ENCODE measurements at regions not wholly inside any gene's neighbourhood (a gene's known extent, or its start where the extent isn't known, plus 50 kb on each side); places are given as distances from the start of the nearest gene placed in this dataset.

DNA sequence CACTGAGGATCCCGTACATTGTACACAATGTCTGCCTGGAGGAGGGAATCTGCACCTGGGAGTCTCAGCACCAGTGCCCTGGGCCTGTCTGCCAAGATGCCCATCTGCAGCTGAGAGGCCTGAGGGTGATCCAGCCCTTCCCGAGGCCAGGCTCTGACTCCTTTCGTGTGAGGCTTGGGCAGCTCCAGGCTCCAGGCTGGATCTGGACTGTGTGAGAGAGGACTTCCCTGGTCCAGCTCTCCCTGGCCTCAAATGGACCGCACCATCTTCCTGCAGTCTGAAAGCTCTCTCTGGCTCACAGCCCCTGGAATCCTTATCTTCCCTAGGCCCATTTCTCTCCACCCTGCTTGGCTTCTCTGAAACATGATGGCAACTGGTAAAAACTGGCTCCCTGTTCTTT lies 324.6 kb downstream of the DYSF start:
- no peaks in the 10 kb centered on the region for H3K27me3 ChIP-seq (ENCODE audit: control insufficient read depth, insufficient read depth, low read length)
- DNase-seq (ENCODE audit: low read depth, low spot score): no peak
- no CpG with 5 or more reads among the region's 4 CpGs for WGBS (ENCODE audit: insufficient coverage, insufficient read length)
- H3K27ac ChIP-seq (ENCODE audit: low read length): no peak overlapping the region
- no peaks in the 10 kb centered on the region for H3K36me3 ChIP-seq (ENCODE audit: control insufficient read depth, insufficient read depth, low read length)
- H3K4me3 ChIP-seq (ENCODE audit: low read length): no peak overlapping the region
- no peaks in the 10 kb centered on the region for H3K4me1 ChIP-seq (ENCODE audit: control insufficient read depth, insufficient read depth, low read length)
- no peaks in the 10 kb centered on the region for H3K9me3 ChIP-seq (ENCODE audit: control insufficient read depth, insufficient read depth, low read length)

DNA sequence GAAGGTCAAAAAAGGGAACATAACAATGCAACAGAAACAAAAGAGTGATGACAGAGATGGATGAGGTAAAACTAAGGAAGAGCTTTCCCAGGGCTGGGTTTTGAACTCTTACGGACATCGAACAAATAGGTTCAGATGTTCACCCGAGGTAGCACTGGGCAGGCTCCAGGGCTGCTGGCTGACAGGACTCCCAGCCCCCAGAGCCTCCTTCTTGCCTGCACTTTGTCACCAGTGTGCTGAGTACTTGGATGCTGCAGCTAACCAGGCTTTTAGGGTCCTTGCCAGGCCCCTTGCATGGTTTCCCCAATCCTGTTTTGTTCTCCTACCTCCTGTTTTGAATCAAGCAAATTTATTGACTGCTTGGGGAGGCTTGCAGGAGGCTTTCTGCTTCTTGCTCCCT lies 322.9 kb downstream of the DYSF start:
- DNase-seq (ENCODE audit: low read depth, low spot score): no peak
- Histone ChIP-seq H3K4me1 (ENCODE audit: control insufficient read depth, insufficient read depth, low read length) (no peaks in the 10 kb centered on the region), H3K27ac (ENCODE audit: low read length) (no peak overlapping the region), H3K27me3 (ENCODE audit: control insufficient read depth, insufficient read depth, low read length) (no peaks in the 10 kb centered on the region), H3K4me3 (ENCODE audit: low read length) (no peak overlapping the region), H3K36me3 (ENCODE audit: control insufficient read depth, insufficient read depth, low read length) (no peaks in the 10 kb centered on the region), H3K9me3 (ENCODE audit: control insufficient read depth, insufficient read depth, low read length) (no peaks in the 10 kb centered on the region)
- no CpG with 5 or more reads among the region's 3 CpGs for WGBS (ENCODE audit: insufficient coverage, insufficient read length)

DNA sequence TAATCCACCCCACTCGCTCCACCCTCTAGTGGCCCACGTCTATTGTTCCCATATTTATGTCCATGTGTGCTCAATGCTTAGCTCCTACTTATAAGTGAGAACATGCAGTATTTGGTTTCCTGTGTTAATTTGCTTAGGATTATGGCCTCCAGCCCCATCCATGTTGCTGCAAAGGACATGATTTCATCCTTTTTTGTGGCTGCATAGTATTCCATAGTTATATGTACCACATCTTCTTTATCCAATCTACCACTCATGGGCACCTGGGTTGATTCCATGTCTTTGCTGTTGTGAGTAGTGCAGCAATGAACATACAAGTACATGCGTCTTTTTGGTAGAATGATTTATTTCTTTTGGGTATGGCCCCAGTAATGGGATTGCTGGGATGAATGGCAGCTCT lies 319.9 kb downstream of the DYSF start:
- Histone ChIP-seq H3K36me3 (ENCODE audit: control insufficient read depth, insufficient read depth, low read length) (no peaks in the 10 kb centered on the region), H3K27ac (ENCODE audit: low read length) (no peak overlapping the region), H3K9me3 (ENCODE audit: control insufficient read depth, insufficient read depth, low read length) (no peaks in the 10 kb centered on the region), H3K4me1 (ENCODE audit: control insufficient read depth, insufficient read depth, low read length) (no peaks in the 10 kb centered on the region), H3K4me3 (ENCODE audit: low read length) (no peak overlapping the region), H3K27me3 (ENCODE audit: control insufficient read depth, insufficient read depth, low read length) (no peaks in the 10 kb centered on the region)
- DNase-seq (ENCODE audit: low read depth, low spot score): no peak
- WGBS (ENCODE audit: insufficient coverage, insufficient read length): no CpG with 5 or more reads among the region's 3 CpGs

DNA sequence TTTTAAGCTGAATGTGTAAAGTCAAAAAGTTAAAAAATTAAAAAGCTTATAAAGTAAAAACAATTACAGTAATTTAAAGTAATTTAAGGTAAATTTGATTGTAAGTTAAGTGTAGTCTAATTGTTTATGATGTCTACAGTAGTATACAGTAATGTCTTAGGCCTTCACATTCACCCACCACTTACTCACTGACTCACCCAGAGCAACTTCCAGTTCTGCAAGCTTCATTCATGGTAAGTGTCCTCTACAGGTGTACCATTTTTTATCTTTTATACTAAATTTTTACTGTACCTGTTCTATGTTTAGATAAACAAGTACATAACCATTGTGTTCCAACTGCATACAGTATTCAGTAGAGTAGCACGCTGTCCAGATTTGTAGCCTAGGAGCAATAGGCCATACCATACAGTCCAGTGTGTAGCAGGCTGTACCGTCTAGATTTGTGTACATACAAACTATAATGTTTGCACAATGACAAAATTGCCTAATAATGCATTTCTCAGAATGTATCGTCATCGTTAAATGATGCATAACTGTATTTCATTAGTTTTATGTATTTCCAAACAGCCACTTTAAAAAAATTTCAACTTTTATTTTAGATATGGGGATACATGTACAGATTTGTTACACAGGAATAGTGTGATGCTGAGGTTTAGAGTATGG lies 319.3 kb downstream of the DYSF start:
- no CpG with 5 or more reads among the region's 4 CpGs for WGBS (ENCODE audit: insufficient coverage, insufficient read length)
- Histone ChIP-seq H3K27me3 (ENCODE audit: control insufficient read depth, insufficient read depth, low read length) (no peaks in the 10 kb centered on the region), H3K36me3 (ENCODE audit: control insufficient read depth, insufficient read depth, low read length) (no peaks in the 10 kb centered on the region), H3K9me3 (ENCODE audit: control insufficient read depth, insufficient read depth, low read length) (no peaks in the 10 kb centered on the region), H3K4me1 (ENCODE audit: control insufficient read depth, insufficient read depth, low read length) (no peaks in the 10 kb centered on the region), H3K4me3 (ENCODE audit: low read length) (no peak overlapping the region), H3K27ac (ENCODE audit: low read length) (no peak overlapping the region)
- DNase-seq (ENCODE audit: low read depth, low spot score): no peak

DNA sequence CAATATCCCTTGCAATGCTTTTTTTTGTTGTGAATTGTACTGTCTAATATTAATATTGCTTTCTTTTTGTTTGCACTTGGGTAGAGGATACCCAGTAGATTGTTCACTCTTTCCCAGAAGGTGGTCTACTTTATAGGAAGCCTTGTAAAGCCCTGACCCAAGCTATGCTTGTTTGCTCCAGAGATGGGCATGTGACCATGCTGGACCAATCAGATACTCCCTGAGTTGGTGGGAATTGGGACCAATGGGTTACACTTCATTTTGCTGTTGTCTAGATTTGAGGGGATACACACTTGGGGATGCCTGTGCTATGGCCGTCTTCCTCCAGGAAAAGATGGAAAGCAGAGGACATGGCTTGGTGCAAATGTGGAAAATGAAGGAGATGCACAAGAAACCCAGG lies 314.3 kb downstream of the DYSF start:
- H3K27me3 ChIP-seq (ENCODE audit: control insufficient read depth, insufficient read depth, low read length): no peaks in the 10 kb centered on the region
- H3K27ac ChIP-seq (ENCODE audit: low read length): no peak overlapping the region

DNA sequence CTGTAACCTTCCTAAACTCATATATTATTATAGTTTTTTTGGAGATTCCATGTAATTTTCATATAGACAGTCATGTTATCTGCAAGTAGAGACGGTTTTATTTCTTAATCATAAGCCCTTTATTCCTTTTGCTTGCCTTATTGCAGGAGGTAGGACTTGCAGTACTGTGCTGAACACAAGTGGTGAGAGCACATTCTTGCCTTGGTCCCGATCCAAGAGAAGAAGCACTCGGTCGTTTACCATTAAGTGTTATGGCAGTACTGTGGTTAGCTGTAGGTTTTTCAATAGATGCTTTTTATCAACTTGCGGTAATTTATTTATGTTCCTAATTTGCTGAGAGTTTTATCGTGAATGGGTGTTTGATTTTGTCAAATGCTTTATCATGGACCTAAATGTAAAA lies 305.7 kb downstream of the DYSF start:
- no peak for DNase-seq (ENCODE audit: low read depth, low spot score)
- WGBS (ENCODE audit: insufficient coverage, insufficient read length): no CpG with 5 or more reads among the region's 6 CpGs
- no peak overlapping the region for H3K27ac ChIP-seq (ENCODE audit: low read length)

More for the DNA sequence above, 314.3 kb downstream of the DYSF start:
- no peaks in the 10 kb centered on the region for H3K4me1 ChIP-seq (ENCODE audit: control insufficient read depth, insufficient read depth, low read length)
- no peaks in the 10 kb centered on the region for H3K36me3 ChIP-seq (ENCODE audit: control insufficient read depth, insufficient read depth, low read length)
- no CpG with 5 or more reads among the region's 1 CpG for WGBS (ENCODE audit: insufficient coverage, insufficient read length)
- no peaks in the 10 kb centered on the region for H3K9me3 ChIP-seq (ENCODE audit: control insufficient read depth, insufficient read depth, low read length)
- no peak for DNase-seq (ENCODE audit: low read depth, low spot score)
- no peak overlapping the region for H3K4me3 ChIP-seq (ENCODE audit: low read length)

DNA sequence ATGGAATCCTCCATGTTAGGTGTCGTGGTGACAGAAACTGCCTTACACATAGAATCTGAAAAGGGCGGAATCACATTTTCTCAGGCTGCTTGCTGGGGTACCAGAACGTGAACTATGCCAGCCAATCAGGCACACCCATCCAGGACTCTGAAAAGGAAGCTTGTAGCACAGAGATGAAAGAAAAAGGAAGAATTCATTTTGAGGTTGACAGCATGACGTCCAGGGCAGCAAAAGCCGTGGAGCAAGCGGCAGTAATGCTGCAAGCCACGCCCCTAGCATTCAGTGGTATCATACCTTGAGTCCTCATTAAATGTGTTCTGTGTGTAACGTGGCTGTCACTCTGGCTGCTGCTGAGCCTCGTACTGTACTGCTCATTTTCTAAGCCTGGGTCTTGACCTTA lies 304.0 kb downstream of the DYSF start:
- no peak for DNase-seq (ENCODE audit: low read depth, low spot score)
- H3K4me1 ChIP-seq (ENCODE audit: control insufficient read depth, insufficient read depth, low read length): no peaks in the 10 kb centered on the region
- H3K4me3 ChIP-seq (ENCODE audit: low read length): no peak overlapping the region
- no peaks in the 10 kb centered on the region for H3K9me3 ChIP-seq (ENCODE audit: control insufficient read depth, insufficient read depth, low read length)
- WGBS (ENCODE audit: insufficient coverage, insufficient read length): no CpG with 5 or more reads among the region's 9 CpGs
- no peaks in the 10 kb centered on the region for H3K27me3 ChIP-seq (ENCODE audit: control insufficient read depth, insufficient read depth, low read length)
- H3K27ac ChIP-seq (ENCODE audit: low read length): no peak overlapping the region
- H3K36me3 ChIP-seq (ENCODE audit: control insufficient read depth, insufficient read depth, low read length): no peaks in the 10 kb centered on the region

More for the DNA sequence above, 305.7 kb downstream of the DYSF start:
- Histone ChIP-seq H3K36me3 (ENCODE audit: control insufficient read depth, insufficient read depth, low read length) (no peaks in the 10 kb centered on the region), H3K4me3 (ENCODE audit: low read length) (no peak overlapping the region), H3K9me3 (ENCODE audit: control insufficient read depth, insufficient read depth, low read length) (no peaks in the 10 kb centered on the region), H3K27me3 (ENCODE audit: control insufficient read depth, insufficient read depth, low read length) (no peaks in the 10 kb centered on the region), H3K4me1 (ENCODE audit: control insufficient read depth, insufficient read depth, low read length) (no peaks in the 10 kb centered on the region)

DNA sequence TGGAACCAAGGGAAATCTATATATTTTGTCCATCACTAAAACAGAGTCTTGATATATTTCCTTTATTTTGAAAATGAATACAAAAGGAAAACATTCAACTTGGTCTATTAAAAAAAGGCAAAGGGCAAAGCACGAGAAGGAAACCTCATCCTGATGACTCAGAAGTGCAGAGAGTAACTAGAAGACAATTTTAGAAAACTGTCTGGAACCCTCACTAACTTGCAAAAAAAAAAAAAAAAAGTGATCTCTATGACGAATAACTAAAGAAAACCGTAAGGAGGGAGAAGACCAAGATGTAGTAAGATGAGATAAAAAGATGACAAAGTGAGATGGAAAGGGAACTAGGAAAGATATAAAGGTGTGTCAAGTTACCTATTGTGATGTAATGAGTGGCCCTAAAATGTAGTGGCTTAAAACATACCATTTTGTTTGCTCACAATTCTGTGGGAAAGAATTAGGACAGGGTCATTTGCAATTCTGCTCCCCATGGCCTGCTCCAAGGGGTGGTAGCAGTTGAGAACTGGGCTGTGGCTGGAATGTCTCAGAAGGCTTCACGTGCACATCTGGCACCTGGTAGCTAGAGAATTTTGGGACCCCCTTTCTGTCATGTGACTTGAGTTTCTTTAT lies 303.0 kb downstream of the DYSF start:
- no CpG with 5 or more reads among the region's 4 CpGs for WGBS (ENCODE audit: insufficient coverage, insufficient read length)
- Histone ChIP-seq H3K36me3 (ENCODE audit: control insufficient read depth, insufficient read depth, low read length) (no peaks in the 10 kb centered on the region), H3K4me1 (ENCODE audit: control insufficient read depth, insufficient read depth, low read length) (no peaks in the 10 kb centered on the region), H3K27ac (ENCODE audit: low read length) (no peak overlapping the region), H3K27me3 (ENCODE audit: control insufficient read depth, insufficient read depth, low read length) (no peaks in the 10 kb centered on the region), H3K9me3 (ENCODE audit: control insufficient read depth, insufficient read depth, low read length) (no peaks in the 10 kb centered on the region), H3K4me3 (ENCODE audit: low read length) (no peak overlapping the region)
- no peak for DNase-seq (ENCODE audit: low read depth, low spot score)

DNA sequence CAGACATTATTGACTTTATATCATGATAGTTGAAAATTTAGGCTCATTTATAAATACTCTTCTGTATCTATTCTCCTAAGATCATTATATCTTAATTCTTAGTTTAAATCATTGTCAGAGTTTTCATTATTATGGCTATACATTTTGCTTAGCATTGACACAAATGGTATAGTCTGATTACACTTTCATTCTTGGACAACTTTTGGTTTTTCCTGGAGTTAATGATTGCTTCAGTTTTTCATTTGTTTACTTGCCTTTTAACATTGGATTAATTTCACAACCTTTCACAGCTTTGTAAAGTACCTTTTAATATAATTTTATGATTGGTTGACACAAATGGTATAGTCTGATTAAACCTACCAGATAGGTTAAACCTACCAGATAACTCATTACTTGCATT lies 298.2 kb downstream of the DYSF start:
- H3K36me3 ChIP-seq (ENCODE audit: control insufficient read depth, insufficient read depth, low read length): no peaks in the 10 kb centered on the region
- no peak overlapping the region for H3K27ac ChIP-seq (ENCODE audit: low read length)
- H3K27me3 ChIP-seq (ENCODE audit: control insufficient read depth, insufficient read depth, low read length): no peaks in the 10 kb centered on the region
- H3K4me1 ChIP-seq (ENCODE audit: control insufficient read depth, insufficient read depth, low read length): no peaks in the 10 kb centered on the region
- no peak overlapping the region for H3K4me3 ChIP-seq (ENCODE audit: low read length)
- no peak for DNase-seq (ENCODE audit: low read depth, low spot score)
- no peaks in the 10 kb centered on the region; the same call in 1 of the 2 replicates for H3K9me3 ChIP-seq (ENCODE audit: control insufficient read depth, insufficient read depth, low read length)

DNA sequence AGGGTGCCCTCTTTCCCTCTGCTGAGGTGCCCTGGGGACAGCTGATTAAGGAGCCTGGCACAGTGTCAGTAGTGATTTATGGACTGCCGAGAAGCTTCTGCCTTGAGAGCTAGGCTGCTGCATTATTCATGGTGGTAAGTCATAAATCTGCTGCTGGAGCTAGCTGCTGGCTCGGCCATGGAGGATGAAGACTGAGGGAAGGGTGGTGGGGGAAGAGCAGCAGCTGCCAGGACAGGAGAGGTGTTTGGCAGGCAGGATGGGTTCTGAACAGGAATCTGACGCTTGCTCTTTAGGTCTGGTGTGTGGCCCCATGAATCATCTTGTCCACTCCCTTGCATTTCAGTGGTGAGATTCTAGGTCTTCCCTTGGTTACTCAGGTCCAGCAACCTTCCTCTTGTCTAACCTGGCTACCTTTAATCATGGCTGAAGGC lies 296.3 kb downstream of the DYSF start:
- no peak for DNase-seq (ENCODE audit: low read depth, low spot score)
- H3K27ac ChIP-seq (ENCODE audit: low read length): no peak overlapping the region
- no peaks in the 10 kb centered on the region for H3K4me1 ChIP-seq (ENCODE audit: control insufficient read depth, insufficient read depth, low read length)
- H3K9me3 ChIP-seq (ENCODE audit: control insufficient read depth, insufficient read depth, low read length): no peaks in the 10 kb centered on the region; the same call in 1 of the 2 replicates
- no peaks in the 10 kb centered on the region for H3K27me3 ChIP-seq (ENCODE audit: control insufficient read depth, insufficient read depth, low read length)
- no CpG with 5 or more reads among the region's 3 CpGs for WGBS (ENCODE audit: insufficient coverage, insufficient read length)
- H3K36me3 ChIP-seq (ENCODE audit: control insufficient read depth, insufficient read depth, low read length): no peaks in the 10 kb centered on the region
- H3K4me3 ChIP-seq (ENCODE audit: low read length): no peak overlapping the region

DNA sequence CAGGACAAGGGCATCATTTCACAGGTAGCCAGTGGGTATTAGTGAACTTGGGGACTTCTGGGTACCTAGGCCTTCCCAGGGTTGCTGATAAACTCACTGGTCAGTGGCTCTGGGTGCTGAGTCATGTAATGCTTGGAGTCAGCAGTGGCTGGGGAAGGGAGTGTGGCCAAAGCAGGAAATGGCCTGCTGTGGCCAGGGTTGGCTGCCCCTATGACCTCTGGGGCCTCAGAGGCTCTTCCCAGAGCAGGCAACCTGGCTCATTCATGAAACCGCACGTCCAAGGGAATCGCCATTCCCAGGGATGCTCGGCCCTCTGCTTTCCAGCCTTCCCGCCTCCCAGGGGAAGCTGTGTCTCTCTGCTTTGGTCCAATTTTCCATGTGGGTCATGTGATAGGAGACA lies 294.9 kb downstream of the DYSF start:
- no peak overlapping the region for H3K27ac ChIP-seq (ENCODE audit: low read length)
- no peaks in the 10 kb centered on the region for H3K4me1 ChIP-seq (ENCODE audit: control insufficient read depth, insufficient read depth, low read length)
- no peaks in the 10 kb centered on the region for H3K27me3 ChIP-seq (ENCODE audit: control insufficient read depth, insufficient read depth, low read length)
- no CpG with 5 or more reads among the region's 5 CpGs for WGBS (ENCODE audit: insufficient coverage, insufficient read length)
- no peaks in the 10 kb centered on the region; the same call in 1 of the 2 replicates for H3K9me3 ChIP-seq (ENCODE audit: control insufficient read depth, insufficient read depth, low read length)
- DNase-seq (ENCODE audit: low read depth, low spot score): no peak
- no peak overlapping the region for H3K4me3 ChIP-seq (ENCODE audit: low read length)
- H3K36me3 ChIP-seq (ENCODE audit: control insufficient read depth, insufficient read depth, low read length): no peaks in the 10 kb centered on the region

Measured in iPS DF 6.9 (cell line).